ENCODE measurements at regions not wholly inside any gene's neighbourhood (a gene's known extent, or its start where the extent isn't known, plus 50 kb on each side); places are given as distances from the start of the nearest gene placed in this dataset.

- TF ChIP-seq L3MBTL2 (conservative IDR thresholded peaks at IDR 0.05) (no peak), ELF4 (IDR thresholded peaks at IDR 0.05) (no peak), TARDBP (IDR thresholded peaks at IDR 0.05) (no peak), BHLHE40 (IDR thresholded peaks at IDR 0.05; ENCODE audit: borderline replicate concordance) (no peak), FOXK2 (IDR thresholded peaks at IDR 0.05) (no peak), ZNF384 (IDR thresholded peaks at IDR 0.05) (no peak), LEF1 (IDR thresholded peaks at IDR 0.05; ENCODE audit: borderline replicate concordance) (no peak), ARNT (IDR thresholded peaks at IDR 0.05) (no peak), HDGF (IDR thresholded peaks at IDR 0.05; ENCODE audit: borderline replicate concordance) (no peak), NFRKB (IDR thresholded peaks at IDR 0.05) (no peak), SP1 (IDR thresholded peaks at IDR 0.05) (no peak)
- POLR2A ChIA-PET: no interaction called here
- CTCF ChIA-PET: no interaction called here
- no peak for DNase-seq (ENCODE audit: extremely low spot score)
Observed at GRCh38 chr5:73339711-73340110, 108.9 kb downstream of the FOXD1 start.

GRCh38 chr5:73339051-73339575, 109.5 kb downstream of the FOXD1 start:
- no peak for TF ChIP-seq SUZ12 (IDR thresholded peaks at IDR 0.05)
- no peak for TF ChIP-seq ELF4 (IDR thresholded peaks at IDR 0.05)
- TF ChIP-seq HDGF (IDR thresholded peaks at IDR 0.05; ENCODE audit: borderline replicate concordance): no peak
- TF ChIP-seq CTBP1 (IDR thresholded peaks at IDR 0.05; ENCODE audit: borderline replicate concordance): no peak
- no peak for TF ChIP-seq ARNT (IDR thresholded peaks at IDR 0.05)
- TF ChIP-seq ZNF384 (IDR thresholded peaks at IDR 0.05): no peak
- TF ChIP-seq BHLHE40 (IDR thresholded peaks at IDR 0.05; ENCODE audit: borderline replicate concordance): no peak
- no peak for TF ChIP-seq TARDBP (IDR thresholded peaks at IDR 0.05)
- TF ChIP-seq FOXA1 (IDR thresholded peaks at IDR 0.05): no peak
- TF ChIP-seq FOXK2 (IDR thresholded peaks at IDR 0.05): no peak
- TF ChIP-seq SP1 (IDR thresholded peaks at IDR 0.05): no peak
- TF ChIP-seq L3MBTL2 (conservative IDR thresholded peaks at IDR 0.05): no peak
- TF ChIP-seq PKNOX1 (IDR thresholded peaks at IDR 0.05): no peak
- TF ChIP-seq LEF1 (IDR thresholded peaks at IDR 0.05; ENCODE audit: borderline replicate concordance): no peak
- TF ChIP-seq NFRKB (IDR thresholded peaks at IDR 0.05): no peak
- TF ChIP-seq FOXM1 (IDR thresholded peaks at IDR 0.05; ENCODE audit: borderline replicate concordance): no peak
- POLR2A ChIA-PET: no interaction called here
- CTCF ChIA-PET: no interaction called here
- DNase-seq (ENCODE audit: extremely low spot score): no peak

- ChIA-PET POLR2A (interaction anchor here (0.9 to 1.4 kb wide), 3 partner anchors 9 to 110 kb away, joined by 3 to 8 read pairs (median 4); partner anchors contain the start of gene FOXD1), CTCF (interaction anchor here (0.5 kb wide), 1 partner anchor 17 kb away, joined by 3 read pairs; no protein-coding TSS in a partner anchor)
- DNase-seq (ENCODE audit: extremely low spot score): no peak
- no peak for TF ChIP-seq ELF4 (IDR thresholded peaks at IDR 0.05)
- TF ChIP-seq HDGF (IDR thresholded peaks at IDR 0.05; ENCODE audit: borderline replicate concordance): no peak
- TF ChIP-seq SUZ12 (IDR thresholded peaks at IDR 0.05): no peak
- 0 out of 2 replicates have a peak, but pooled peaks have one; percentile 7 for TF ChIP-seq PKNOX1 (IDR thresholded peaks at IDR 0.05)
Observed at GRCh38 chr5:73338256-73339050, 110.1 kb downstream of the FOXD1 start.

- no peak for DNase-seq (ENCODE audit: extremely low spot score)
- ChIA-PET CTCF (interaction anchor here (0.5 kb wide), 1 partner anchor 16 kb away, joined by 3 read pairs; no protein-coding TSS in a partner anchor), POLR2A (interaction anchor here (0.9 to 1.4 kb wide), 3 partner anchors 9 to 111 kb away, joined by 3 to 8 read pairs (median 4); partner anchors contain the start of gene FOXD1)
- TF ChIP-seq SP1 (IDR thresholded peaks at IDR 0.05) (no peak), PKNOX1 (IDR thresholded peaks at IDR 0.05) (no peak), SUZ12 (IDR thresholded peaks at IDR 0.05) (no peak), L3MBTL2 (conservative IDR thresholded peaks at IDR 0.05) (no peak), HDGF (IDR thresholded peaks at IDR 0.05; ENCODE audit: borderline replicate concordance) (no peak), FOXM1 (IDR thresholded peaks at IDR 0.05; ENCODE audit: borderline replicate concordance) (no peak), LEF1 (IDR thresholded peaks at IDR 0.05; ENCODE audit: borderline replicate concordance) (no peak), ZNF384 (IDR thresholded peaks at IDR 0.05) (no peak), ARNT (IDR thresholded peaks at IDR 0.05) (no peak)
Observed at GRCh38 chr5:73337586-73338255, 110.9 kb downstream of the FOXD1 start.

GRCh38 chr5:73336366-73336765, 112.2 kb downstream of the FOXD1 start:
- TF ChIP-seq NFRKB (IDR thresholded peaks at IDR 0.05) (no peak), SUZ12 (IDR thresholded peaks at IDR 0.05) (no peak), ZNF384 (IDR thresholded peaks at IDR 0.05) (no peak), CTBP1 (IDR thresholded peaks at IDR 0.05; ENCODE audit: borderline replicate concordance) (no peak), HDGF (IDR thresholded peaks at IDR 0.05; ENCODE audit: borderline replicate concordance) (no peak), FOXM1 (IDR thresholded peaks at IDR 0.05; ENCODE audit: borderline replicate concordance) (no peak)
- CTCF ChIA-PET: interaction anchor here (1.0 kb wide), 1 partner anchor 8 kb away, joined by 3 read pairs; no protein-coding TSS in a partner anchor
- no peak for DNase-seq (ENCODE audit: extremely low spot score)

More at GRCh38 chr5:73336366-73336765, 112.2 kb downstream of the FOXD1 start:
- POLR2A ChIA-PET: no interaction called here

Data from HEK293T (cell line).